HepG2 (cell line): ENCODE measurements at regions not wholly inside any gene's neighbourhood (a gene's known extent, or its start where the extent isn't known, plus 50 kb on each side); places are given as distances from the start of the nearest gene placed in this dataset.

Experiments
- EZH2 ChIP-seq: conservative IDR thresholded peaks from 2 replicates; pipeline ENCODE4 v1.6.1; 2012; ENCODE audit warnings: mild to moderate bottlenecking, low read depth, low read length, moderate library complexity
- FOXM1 ChIP-seq: sonication (generic); formaldehyde crosslinking; IDR thresholded peaks from 2 replicates; pipeline ENCODE4 v1.5.0; 2020; ENCODE audit warnings: missing genetic modification reagents
- JUN ChIP-seq: sonication (generic); formaldehyde crosslinking; IDR thresholded peaks from 2 replicates; pipeline ENCODE4 v1.4.0; 2020; ENCODE audit warnings: mild to moderate bottlenecking, missing genetic modification reagents
- ZNF432 ChIP-seq: sonication (generic); formaldehyde crosslinking; IDR thresholded peaks from 2 replicates; pipeline ENCODE4 v1.5.0; 2020; ENCODE audit warnings: missing genetic modification reagents, mild to moderate bottlenecking, borderline replicate concordance
- TF ChIP-seq, protein P1 (sequence below): sonication (generic); formaldehyde crosslinking; IDR thresholded peaks from 2 replicates; pipeline ENCODE4 v1.4.0; 2020; ENCODE audit warnings: missing genetic modification reagents
- TF ChIP-seq, protein P2 (sequence below): sonication (generic); formaldehyde crosslinking; IDR thresholded peaks from 2 replicates; pipeline ENCODE4 v1.5.0; 2020; ENCODE audit warnings: mild to moderate bottlenecking, missing genetic modification reagents, moderate library complexity
- TF ChIP-seq, protein P3 (sequence below), 2 experiments: IDR thresholded peaks; 2 replicates each; pipeline ENCODE4 v1.6.1; 2011 to 2012; ENCODE audit warnings: low read length in 2 of 2, borderline replicate concordance in 1 of 2, low read depth in 1 of 2, mild to moderate bottlenecking in 1 of 2, moderate library complexity in 1 of 2

DNA sequence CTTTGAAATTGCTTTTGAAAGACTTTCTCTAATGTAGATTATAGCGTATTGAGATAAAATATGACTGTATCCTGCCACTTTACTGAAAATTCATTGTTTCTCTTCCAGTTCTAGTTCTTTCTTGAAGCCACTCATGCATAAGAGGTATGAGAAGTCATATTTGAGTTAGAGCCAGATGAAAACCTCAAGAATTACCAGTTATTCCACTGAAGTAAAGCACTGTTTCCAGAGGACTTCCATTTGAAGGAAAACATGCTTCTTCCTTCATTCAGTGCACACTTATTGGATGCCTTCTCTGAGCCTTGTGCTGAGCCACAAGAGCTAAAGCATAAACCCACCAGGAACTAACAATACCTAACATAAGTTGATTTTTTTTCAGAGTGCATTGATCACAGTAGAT, 513.4 kb downstream of the ZNF385D start:
- TF ChIP-seq, protein P1, sequence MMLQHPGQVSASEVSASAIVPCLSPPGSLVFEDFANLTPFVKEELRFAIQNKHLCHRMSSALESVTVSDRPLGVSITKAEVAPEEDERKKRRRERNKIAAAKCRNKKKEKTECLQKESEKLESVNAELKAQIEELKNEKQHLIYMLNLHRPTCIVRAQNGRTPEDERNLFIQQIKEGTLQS (CRISPR knock-in tag): no peak
- TF ChIP-seq, protein P2, sequence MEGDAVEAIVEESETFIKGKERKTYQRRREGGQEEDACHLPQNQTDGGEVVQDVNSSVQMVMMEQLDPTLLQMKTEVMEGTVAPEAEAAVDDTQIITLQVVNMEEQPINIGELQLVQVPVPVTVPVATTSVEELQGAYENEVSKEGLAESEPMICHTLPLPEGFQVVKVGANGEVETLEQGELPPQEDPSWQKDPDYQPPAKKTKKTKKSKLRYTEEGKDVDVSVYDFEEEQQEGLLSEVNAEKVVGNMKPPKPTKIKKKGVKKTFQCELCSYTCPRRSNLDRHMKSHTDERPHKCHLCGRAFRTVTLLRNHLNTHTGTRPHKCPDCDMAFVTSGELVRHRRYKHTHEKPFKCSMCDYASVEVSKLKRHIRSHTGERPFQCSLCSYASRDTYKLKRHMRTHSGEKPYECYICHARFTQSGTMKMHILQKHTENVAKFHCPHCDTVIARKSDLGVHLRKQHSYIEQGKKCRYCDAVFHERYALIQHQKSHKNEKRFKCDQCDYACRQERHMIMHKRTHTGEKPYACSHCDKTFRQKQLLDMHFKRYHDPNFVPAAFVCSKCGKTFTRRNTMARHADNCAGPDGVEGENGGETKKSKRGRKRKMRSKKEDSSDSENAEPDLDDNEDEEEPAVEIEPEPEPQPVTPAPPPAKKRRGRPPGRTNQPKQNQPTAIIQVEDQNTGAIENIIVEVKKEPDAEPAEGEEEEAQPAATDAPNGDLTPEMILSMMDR (CRISPR knock-in tag): no peak
- no peak for TF ChIP-seq FOXM1 (CRISPR knock-in tag)
- no peak for TF ChIP-seq EZH2
- no peak for TF ChIP-seq ZNF432 (CRISPR knock-in tag)
- no peak for TF ChIP-seq JUN (CRISPR knock-in tag)
- TF ChIP-seq, protein P3, sequence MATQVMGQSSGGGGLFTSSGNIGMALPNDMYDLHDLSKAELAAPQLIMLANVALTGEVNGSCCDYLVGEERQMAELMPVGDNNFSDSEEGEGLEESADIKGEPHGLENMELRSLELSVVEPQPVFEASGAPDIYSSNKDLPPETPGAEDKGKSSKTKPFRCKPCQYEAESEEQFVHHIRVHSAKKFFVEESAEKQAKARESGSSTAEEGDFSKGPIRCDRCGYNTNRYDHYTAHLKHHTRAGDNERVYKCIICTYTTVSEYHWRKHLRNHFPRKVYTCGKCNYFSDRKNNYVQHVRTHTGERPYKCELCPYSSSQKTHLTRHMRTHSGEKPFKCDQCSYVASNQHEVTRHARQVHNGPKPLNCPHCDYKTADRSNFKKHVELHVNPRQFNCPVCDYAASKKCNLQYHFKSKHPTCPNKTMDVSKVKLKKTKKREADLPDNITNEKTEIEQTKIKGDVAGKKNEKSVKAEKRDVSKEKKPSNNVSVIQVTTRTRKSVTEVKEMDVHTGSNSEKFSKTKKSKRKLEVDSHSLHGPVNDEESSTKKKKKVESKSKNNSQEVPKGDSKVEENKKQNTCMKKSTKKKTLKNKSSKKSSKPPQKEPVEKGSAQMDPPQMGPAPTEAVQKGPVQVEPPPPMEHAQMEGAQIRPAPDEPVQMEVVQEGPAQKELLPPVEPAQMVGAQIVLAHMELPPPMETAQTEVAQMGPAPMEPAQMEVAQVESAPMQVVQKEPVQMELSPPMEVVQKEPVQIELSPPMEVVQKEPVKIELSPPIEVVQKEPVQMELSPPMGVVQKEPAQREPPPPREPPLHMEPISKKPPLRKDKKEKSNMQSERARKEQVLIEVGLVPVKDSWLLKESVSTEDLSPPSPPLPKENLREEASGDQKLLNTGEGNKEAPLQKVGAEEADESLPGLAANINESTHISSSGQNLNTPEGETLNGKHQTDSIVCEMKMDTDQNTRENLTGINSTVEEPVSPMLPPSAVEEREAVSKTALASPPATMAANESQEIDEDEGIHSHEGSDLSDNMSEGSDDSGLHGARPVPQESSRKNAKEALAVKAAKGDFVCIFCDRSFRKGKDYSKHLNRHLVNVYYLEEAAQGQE (IDR thresholded peaks at IDR 0.05; ENCODE audit: borderline replicate concordance in 1 of 2, low read depth in 1 of 2, low read length in 2 of 2): no peak
